ENCODE measurements at regions not wholly inside any gene's neighbourhood (a gene's known extent, or its start where the extent isn't known, plus 50 kb on each side); places are given as distances from the start of the nearest gene placed in this dataset.

DNA sequence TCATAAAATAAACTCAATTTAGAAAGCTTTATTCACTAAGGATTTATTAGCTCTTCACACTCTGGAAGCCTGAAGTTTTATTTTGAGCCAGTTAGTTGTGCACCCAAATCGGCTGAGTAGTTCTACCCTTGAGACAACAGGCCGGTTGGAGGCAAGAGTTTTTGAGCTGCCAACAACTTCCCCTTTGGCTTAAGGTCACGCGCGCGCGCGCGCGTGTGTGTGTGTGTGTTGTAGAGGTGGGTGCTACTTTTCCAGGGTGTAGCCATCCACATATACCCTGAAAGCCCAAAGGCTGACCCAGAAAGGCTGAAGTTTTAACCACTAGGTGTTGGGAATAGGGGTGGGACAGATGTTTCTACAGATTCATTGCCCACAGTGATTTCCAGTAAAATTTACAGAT, 150.2 kb upstream of the LHCGR start:
- TF ChIP-seq, protein P1, sequence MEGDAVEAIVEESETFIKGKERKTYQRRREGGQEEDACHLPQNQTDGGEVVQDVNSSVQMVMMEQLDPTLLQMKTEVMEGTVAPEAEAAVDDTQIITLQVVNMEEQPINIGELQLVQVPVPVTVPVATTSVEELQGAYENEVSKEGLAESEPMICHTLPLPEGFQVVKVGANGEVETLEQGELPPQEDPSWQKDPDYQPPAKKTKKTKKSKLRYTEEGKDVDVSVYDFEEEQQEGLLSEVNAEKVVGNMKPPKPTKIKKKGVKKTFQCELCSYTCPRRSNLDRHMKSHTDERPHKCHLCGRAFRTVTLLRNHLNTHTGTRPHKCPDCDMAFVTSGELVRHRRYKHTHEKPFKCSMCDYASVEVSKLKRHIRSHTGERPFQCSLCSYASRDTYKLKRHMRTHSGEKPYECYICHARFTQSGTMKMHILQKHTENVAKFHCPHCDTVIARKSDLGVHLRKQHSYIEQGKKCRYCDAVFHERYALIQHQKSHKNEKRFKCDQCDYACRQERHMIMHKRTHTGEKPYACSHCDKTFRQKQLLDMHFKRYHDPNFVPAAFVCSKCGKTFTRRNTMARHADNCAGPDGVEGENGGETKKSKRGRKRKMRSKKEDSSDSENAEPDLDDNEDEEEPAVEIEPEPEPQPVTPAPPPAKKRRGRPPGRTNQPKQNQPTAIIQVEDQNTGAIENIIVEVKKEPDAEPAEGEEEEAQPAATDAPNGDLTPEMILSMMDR (IDR thresholded peaks at IDR 0.05; ENCODE audit: insufficient read depth, low read depth, low read length): no peak
- TF ChIP-seq EZH2 (IDR thresholded peaks at IDR 0.05; ENCODE audit: insufficient read depth, low read length): no peak
